GM12891 (cell line): ENCODE measurements at regions not wholly inside any gene's neighbourhood (a gene's known extent, or its start where the extent isn't known, plus 50 kb on each side); places are given as distances from the start of the nearest gene placed in this dataset.

ENCODE experiments used
- PAX5 ChIP-seq: IDR thresholded peaks from 2 replicates; pipeline ENCODE4 v1.6.1; 2011; ENCODE audit warnings: low read length, moderate library complexity, mild to moderate bottlenecking; ENCODE audit not compliant: insufficient read depth, severe bottlenecking
- POLR2A ChIP-seq: IDR thresholded peaks from 2 replicates; pipeline ENCODE4 v1.6.1; 2011; ENCODE audit warnings: low read depth, low read length, control low read depth
- POLR2AphosphoS5 ChIP-seq: IDR thresholded peaks from 2 replicates; pipeline ENCODE4 v1.6.1; 2011; ENCODE audit warnings: low read depth, low read length, control low read depth
- POU2F2 ChIP-seq: IDR thresholded peaks from 2 replicates; pipeline ENCODE4 v1.6.1; 2011; ENCODE audit warnings: low read depth, mild to moderate bottlenecking, control low read depth, low read length, moderate library complexity
- SPI1 ChIP-seq: IDR thresholded peaks from 2 replicates; pipeline ENCODE4 v1.6.1; 2011; ENCODE audit warnings: low read depth, low read length, control low read depth
- TAF1 ChIP-seq: IDR thresholded peaks from 2 replicates; pipeline ENCODE4 v1.6.1; 2011; ENCODE audit warnings: low read depth, low read length, control low read depth

DNA sequence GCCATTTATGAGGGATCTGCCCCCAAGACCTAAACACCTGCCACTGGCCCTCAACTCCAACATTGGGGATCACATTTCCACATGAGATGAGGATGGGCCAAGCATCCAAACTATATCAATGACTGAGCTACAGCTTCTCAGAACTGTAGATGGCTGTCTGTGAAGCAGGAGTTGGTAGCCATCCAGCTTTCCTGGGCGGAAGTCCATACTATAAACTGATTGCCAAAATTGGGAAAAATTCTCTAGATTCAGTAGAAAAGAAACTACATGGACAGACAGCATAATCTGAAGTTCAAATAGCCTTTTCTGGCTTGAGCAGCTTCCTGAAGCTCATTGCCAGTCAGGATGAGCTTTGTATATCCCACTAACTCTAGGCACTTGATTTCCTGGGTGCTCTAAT, 214.7 kb upstream of the ZBTB20 start:
- TF ChIP-seq TAF1 (no peak), POLR2AphosphoS5 (no peak), POLR2A (no peak), PAX5 (no peak), POU2F2 (no peak), SPI1 (no peak)
